ENCODE measurements at regions not wholly inside any gene's neighbourhood (a gene's known extent, or its start where the extent isn't known, plus 50 kb on each side); places are given as distances from the start of the nearest gene placed in this dataset.

DNA sequence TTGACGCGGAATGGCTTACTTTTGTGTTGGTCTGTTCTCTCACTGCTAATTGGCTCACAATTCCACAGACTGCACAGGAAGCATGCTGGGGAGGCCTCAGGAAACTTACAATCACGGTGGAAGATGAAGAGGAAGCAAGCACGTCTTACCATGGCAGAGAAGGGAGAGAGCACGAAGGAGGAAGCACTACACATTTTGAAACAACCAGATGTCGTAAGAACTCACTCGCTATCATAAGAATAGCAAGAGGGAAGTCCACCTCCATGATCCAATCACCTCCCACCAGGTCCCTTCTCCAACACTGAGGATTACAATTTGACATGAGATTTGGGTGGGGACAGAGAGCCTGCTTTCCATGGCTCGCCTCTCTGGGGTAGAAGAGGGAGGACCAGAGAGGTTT, 106.2 kb downstream of the KCNF1 start:
- no peak for DNase-seq (ENCODE audit: extremely low read depth, low read depth)
- TF ChIP-seq, protein P1, sequence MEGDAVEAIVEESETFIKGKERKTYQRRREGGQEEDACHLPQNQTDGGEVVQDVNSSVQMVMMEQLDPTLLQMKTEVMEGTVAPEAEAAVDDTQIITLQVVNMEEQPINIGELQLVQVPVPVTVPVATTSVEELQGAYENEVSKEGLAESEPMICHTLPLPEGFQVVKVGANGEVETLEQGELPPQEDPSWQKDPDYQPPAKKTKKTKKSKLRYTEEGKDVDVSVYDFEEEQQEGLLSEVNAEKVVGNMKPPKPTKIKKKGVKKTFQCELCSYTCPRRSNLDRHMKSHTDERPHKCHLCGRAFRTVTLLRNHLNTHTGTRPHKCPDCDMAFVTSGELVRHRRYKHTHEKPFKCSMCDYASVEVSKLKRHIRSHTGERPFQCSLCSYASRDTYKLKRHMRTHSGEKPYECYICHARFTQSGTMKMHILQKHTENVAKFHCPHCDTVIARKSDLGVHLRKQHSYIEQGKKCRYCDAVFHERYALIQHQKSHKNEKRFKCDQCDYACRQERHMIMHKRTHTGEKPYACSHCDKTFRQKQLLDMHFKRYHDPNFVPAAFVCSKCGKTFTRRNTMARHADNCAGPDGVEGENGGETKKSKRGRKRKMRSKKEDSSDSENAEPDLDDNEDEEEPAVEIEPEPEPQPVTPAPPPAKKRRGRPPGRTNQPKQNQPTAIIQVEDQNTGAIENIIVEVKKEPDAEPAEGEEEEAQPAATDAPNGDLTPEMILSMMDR (IDR thresholded peaks at IDR 0.05; ENCODE audit: low read depth, low read length): no peak

DNA sequence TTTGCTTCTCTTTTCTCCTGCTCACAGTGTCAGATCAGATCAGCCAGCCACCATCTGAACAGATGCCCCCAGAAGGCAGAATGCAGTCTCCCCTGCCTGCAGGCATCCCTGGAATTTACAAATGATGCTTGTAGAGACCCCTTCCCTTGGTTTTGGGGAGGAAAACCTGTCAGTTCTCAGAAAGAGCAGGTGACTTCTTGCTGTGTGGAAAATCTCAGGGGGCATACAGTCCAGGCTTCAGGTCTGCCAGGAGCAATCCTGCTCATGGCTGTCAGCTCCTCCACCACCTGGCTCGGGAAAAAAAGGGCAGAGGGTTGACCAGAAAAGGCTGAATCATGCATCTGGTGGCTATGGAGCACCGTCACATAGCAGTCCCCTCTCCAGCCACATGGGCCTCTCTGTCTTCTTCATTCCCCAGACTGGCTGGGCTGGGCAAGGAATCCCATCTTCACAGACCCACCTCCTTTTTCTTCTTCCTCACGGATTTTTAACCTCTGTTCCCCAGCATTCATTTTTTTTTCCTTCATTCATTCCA, 107.0 kb downstream of the KCNF1 start:
- DNase-seq (ENCODE audit: extremely low read depth, low read depth): no peak
- TF ChIP-seq, protein P1 (IDR thresholded peaks at IDR 0.05; ENCODE audit: low read depth, low read length): no peak

DNA sequence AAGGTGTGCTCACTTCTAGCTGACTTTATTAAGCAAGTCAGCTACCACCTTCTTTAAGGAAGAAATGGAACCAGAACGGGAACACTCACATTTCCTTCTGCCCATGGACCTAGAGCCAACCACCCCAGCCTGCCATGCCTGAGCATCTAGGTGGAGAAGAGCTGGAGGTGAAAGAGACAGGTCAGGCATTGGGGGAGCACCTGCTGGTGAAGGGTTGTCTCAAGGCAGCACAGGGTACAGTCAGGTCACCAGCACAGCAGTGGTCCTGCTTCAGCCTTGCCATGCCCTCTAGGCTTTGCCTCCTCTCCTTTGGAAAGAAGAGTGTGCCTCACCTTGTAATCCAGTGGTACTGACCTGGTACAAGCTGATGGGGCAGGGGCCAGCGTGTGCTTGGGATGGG, 107.9 kb downstream of the KCNF1 start:
- TF ChIP-seq, protein P1 (IDR thresholded peaks at IDR 0.05; ENCODE audit: low read depth, low read length): no peak
- DNase-seq (ENCODE audit: extremely low read depth, low read depth): no peak

DNA sequence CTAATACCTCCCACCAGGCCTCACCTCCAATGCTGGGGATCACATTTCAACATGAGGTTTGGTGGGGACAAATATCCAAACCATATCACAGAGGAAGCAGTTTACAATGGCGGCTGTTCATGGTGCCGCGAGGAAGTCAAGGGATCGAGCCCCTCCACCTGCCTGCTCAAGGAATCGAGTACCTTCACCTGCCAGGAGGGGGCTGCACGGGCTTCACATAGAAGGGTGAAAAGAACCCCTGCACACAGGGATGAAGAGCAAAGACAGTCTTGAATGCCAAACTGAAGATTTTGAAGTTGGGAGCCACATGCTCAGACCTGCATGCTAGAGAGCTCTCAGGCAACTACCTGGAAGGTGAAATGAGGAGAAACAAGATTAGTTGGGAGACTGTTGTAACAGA, 110.3 kb downstream of the KCNF1 start:
- no peak for DNase-seq (ENCODE audit: extremely low read depth, low read depth)
- TF ChIP-seq, protein P1 (IDR thresholded peaks at IDR 0.05; ENCODE audit: low read depth, low read length): no peak

DNA sequence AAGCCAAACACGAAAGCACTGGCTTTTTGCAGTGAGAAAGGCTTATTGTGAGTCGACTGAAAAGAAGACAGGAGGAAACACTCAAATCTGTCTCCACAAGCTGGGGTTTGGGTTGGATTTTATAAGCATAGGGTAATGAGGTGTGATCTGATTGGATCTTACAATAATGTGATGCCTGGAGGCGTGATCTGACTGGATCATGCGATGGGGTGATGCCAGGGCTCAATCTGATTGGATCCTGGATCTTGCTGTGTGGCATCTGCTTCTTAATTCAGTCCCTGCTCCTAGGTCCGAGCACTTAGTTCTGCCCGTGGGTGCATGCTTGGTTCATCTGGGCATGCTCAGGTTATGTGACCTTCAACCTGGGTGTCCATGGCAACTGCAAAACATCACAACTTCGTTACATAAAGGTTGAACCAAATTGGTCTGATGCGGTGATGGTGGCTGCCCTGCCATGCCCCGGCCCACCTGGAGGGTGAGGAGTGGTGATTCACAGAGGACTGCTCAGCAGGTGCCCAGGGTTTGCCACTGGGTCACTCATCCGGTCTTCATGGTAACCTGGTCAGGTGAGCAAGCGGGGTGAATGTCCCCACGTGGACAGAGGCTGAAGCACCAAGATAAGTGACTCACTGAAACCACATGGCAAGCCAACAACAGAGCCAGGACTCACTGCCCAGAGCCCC, 111.0 kb downstream of the KCNF1 start:
- TF ChIP-seq, protein P1 (IDR thresholded peaks at IDR 0.05; ENCODE audit: low read depth, low read length): no peak
- no peak for DNase-seq (ENCODE audit: extremely low read depth, low read depth)

DNA sequence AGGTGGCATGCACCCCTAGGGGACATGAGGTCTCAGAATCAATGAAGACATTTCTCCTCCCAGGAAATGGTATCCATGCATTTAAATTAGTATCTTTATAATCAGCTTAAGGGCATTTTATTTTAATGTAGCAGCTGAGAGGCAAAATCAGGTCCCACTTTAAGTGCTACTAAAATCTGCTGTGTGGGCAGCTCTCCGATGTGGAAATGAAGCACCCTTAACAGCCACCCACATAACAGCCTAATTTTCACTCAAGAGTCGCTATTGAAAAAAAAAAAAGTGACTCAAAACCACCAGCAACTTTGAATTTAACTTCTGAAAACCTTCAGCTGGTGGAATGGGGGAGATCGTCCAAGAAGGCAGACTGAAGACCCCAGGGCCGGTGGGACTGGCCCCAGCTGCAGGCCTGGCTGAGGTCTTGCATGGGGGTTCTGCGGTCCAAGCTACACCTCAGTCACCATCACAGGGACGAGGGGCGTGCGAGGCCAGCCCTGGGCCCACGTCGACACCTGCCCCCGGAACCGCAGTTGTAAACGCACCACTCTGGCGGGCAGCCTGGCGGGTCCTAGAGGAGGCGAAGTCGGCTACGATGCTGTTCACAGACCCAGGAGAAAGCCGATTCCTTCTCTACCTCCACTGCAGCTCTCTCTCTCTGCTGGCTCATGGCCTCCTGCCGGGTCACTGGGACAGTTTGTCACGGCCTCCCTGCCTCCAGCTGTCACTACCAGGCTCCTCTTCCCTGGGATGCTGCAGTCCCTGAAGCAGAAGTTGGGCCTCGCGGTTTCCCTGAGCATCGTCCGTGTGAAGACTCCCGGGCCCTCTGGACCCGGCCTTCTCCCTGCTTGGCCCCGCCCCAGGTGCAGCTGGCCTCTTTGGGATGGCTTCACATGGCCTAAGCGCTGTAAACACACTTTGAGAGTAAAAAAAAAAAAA, 111.9 kb downstream of the KCNF1 start:
- no peak for DNase-seq (ENCODE audit: extremely low read depth, low read depth)
- TF ChIP-seq, protein P1 (IDR thresholded peaks at IDR 0.05; ENCODE audit: low read depth, low read length): no peak

DNA sequence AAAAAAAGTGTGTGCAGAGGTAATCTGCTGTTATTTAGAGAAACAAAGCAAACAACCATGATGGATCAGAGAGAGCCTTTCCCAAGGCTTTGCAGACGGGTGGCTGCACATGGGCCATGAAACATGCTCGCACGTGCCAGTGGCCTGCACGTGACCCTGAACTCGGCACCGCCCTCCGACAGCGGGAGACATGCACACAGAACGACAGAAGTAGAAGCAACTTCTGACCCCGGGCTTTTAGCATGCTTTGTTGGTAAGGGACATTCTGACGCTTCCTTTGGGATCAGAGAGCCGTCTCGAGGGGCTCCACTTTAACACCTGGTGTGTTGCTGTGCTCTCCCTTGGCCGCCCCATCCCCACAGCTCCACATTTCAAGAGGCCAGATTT, 112.5 kb downstream of the KCNF1 start:
- DNase-seq (ENCODE audit: extremely low read depth, low read depth): peak; percentile 4
- TF ChIP-seq, protein P1 (IDR thresholded peaks at IDR 0.05; ENCODE audit: low read depth, low read length): no peak
